ENCODE measurements at regions not wholly inside any gene's neighbourhood (a gene's known extent, or its start where the extent isn't known, plus 50 kb on each side); places are given as distances from the start of the nearest gene placed in this dataset.

GRCh38 chr9:88922091-88922490 lies 69.2 kb upstream of the S1PR3 start:
- no peak overlapping the region for H4K5ac ChIP-seq (ENCODE audit: insufficient read length, low read depth, low read length)
- Mint-ChIP-seq H3K27me3 (ENCODE audit: low read depth) (peaks cover 2% of the 10 kb centered on the region), H3K4me1 (peaks cover 0 to 2% of the 10 kb centered on the region in 2 experiments; a peak in 1 of 4 replicates), H3K36me3 (ENCODE audit: insufficient read depth in 1 of 3, low read depth in 3 of 3) (peaks cover 6 to 20% (median 13%) of the 10 kb centered on the region in 3 experiments), H3K4me3 (no peak overlapping the region), H3K27ac (no peak overlapping the region), H3K9me3 (peaks cover 25 to 27% of the 10 kb centered on the region in 2 experiments)
- H2BK120ac ChIP-seq (ENCODE audit: low read depth, low read length, poor library complexity, severe bottlenecking) = no peak overlapping the region
- WGBS (ENCODE audit: extremely low coverage, insufficient read length, low lambda C conversion rate) = no CpG with 5 or more reads among the region's 10 CpGs
- H3K9ac ChIP-seq (ENCODE audit: extremely low read depth, insufficient read length, low read length) = no peak overlapping the region
- no peak overlapping the region for H3K18ac ChIP-seq (ENCODE audit: insufficient read length, low read depth, low read length)
- H4K20me1 ChIP-seq (ENCODE audit: control insufficient read depth, insufficient read depth, insufficient read length) = no peaks in the 10 kb centered on the region
- H3K9me3 ChIP-seq (ENCODE audit: control insufficient read depth, low read depth, low read length) = no peaks in the 10 kb centered on the region
- H2BK12ac ChIP-seq (ENCODE audit: insufficient read length, low read depth, low read length) = no peak overlapping the region
- no peak overlapping the region for H2BK15ac ChIP-seq (ENCODE audit: low read depth, low read length)
- H2AFZ ChIP-seq (ENCODE audit: low read length) = no peak overlapping the region
- no peaks in the 10 kb centered on the region for H3K23me2 ChIP-seq (ENCODE audit: insufficient read length, low read depth, low read length, poor library complexity, severe bottlenecking)
- DNase-seq = no peak
- H2AK5ac ChIP-seq (ENCODE audit: insufficient read length, low read length) = no peak overlapping the region
- no peak overlapping the region for H2BK20ac ChIP-seq (ENCODE audit: low read depth, low read length, poor library complexity, severe bottlenecking)
- H4K91ac ChIP-seq (ENCODE audit: insufficient read length, low read depth, low read length) = no peak overlapping the region
- H3K27me3 ChIP-seq (ENCODE audit: insufficient read depth, low read length) = no peaks in the 10 kb centered on the region
- no peaks in the 10 kb centered on the region for H3K79me2 ChIP-seq (ENCODE audit: insufficient read depth, low read length)
- no peak overlapping the region for H3K4ac ChIP-seq (ENCODE audit: low read depth, low read length)
- H3K23ac ChIP-seq (ENCODE audit: insufficient read length, low read depth, low read length) = no peak overlapping the region
- no peak for TF ChIP-seq CTCF (conservative IDR thresholded peaks at IDR 0.05)
- H2BK5ac ChIP-seq (ENCODE audit: insufficient read length, low read length) = no peak overlapping the region
- no peak overlapping the region for H3K27ac ChIP-seq (ENCODE audit: insufficient read length, low read depth, low read length)
- no peak overlapping the region for H3K14ac ChIP-seq (ENCODE audit: insufficient read depth, low read length)
- no peak overlapping the region for H3K56ac ChIP-seq (ENCODE audit: insufficient read length, low read depth, low read length)
- no peak overlapping the region for H3K4me2 ChIP-seq (ENCODE audit: insufficient read depth, insufficient read length, low read length)
- H4K8ac ChIP-seq (replicated peaks; ENCODE audit: insufficient read length, low read depth, low read length) = no peak overlapping the region
- H3K4me1 ChIP-seq (ENCODE audit: insufficient read depth, low read length) = no peaks in the 10 kb centered on the region
- H3T11ph ChIP-seq (ENCODE audit: low read length) = no peak overlapping the region
- H3K79me1 ChIP-seq (ENCODE audit: insufficient read depth, low read depth, low read length, poor library complexity, severe bottlenecking) = no peaks in the 10 kb centered on the region

All from H9 (cell line).